ENCODE measurements at regions not wholly inside any gene's neighbourhood (a gene's known extent, or its start where the extent isn't known, plus 50 kb on each side); places are given as distances from the start of the nearest gene placed in this dataset.
"Not testable (repeated sequence)": the region's sequence is repeated elsewhere in the genome, so short reads cannot be mapped to it uniquely, and the experiment has no call there.

GRCh38 chr6:85347812-85348211 lies 102.1 kb upstream of the NT5E start:
- no peak for DNase-seq
- Histone ChIP-seq H3K27me3 (no peaks in the 10 kb centered on the region), H3K27ac (no peak overlapping the region), H3K4me3 (no peak overlapping the region), H3K9me3 (no peaks in the 10 kb centered on the region), H3K4me1 (no peaks in the 10 kb centered on the region), H3K36me3 (no peaks in the 10 kb centered on the region)
- intact Hi-C loops (cut with DNase I) = no loop called here
- TF ChIP-seq POLR2A (IDR thresholded peaks at IDR 0.05) (no peak), POLR2AphosphoS5 (IDR thresholded peaks at IDR 0.05) (no peak), EP300 (IDR thresholded peaks at IDR 0.05) (no peak)
- TF ChIP-seq, protein P1, sequence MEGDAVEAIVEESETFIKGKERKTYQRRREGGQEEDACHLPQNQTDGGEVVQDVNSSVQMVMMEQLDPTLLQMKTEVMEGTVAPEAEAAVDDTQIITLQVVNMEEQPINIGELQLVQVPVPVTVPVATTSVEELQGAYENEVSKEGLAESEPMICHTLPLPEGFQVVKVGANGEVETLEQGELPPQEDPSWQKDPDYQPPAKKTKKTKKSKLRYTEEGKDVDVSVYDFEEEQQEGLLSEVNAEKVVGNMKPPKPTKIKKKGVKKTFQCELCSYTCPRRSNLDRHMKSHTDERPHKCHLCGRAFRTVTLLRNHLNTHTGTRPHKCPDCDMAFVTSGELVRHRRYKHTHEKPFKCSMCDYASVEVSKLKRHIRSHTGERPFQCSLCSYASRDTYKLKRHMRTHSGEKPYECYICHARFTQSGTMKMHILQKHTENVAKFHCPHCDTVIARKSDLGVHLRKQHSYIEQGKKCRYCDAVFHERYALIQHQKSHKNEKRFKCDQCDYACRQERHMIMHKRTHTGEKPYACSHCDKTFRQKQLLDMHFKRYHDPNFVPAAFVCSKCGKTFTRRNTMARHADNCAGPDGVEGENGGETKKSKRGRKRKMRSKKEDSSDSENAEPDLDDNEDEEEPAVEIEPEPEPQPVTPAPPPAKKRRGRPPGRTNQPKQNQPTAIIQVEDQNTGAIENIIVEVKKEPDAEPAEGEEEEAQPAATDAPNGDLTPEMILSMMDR (IDR thresholded peaks at IDR 0.05) = no peak
- WGBS, 2 donors = 45 to 68% methylated on average over 1 of the region's 1 CpG

DNA sequence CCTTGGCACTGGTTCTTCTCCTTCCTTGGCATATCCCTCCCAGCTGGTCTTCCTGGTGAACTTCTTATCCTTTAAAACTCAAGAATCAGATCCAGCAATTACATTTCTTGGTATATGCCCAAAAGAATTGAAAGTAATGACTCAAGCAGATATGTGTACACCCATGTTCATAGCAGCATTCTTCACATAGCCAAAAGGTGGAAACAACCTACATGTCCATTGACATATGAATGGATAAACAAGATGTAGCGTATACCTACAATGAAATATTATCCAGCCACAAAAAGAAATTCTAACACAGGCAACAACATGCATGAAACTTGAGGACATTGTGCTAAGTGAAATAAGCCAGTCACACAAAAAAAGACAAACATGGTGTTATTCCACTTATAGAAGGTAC lies 103.7 kb upstream of the NT5E start:
- 94 to 95% methylated on average over 1 of the region's 1 CpG for WGBS, 2 donors
- TF ChIP-seq, protein P1 (IDR thresholded peaks at IDR 0.05) = no peak
- TF ChIP-seq POLR2AphosphoS5 (IDR thresholded peaks at IDR 0.05) (no peak), POLR2A (IDR thresholded peaks at IDR 0.05) (no peak), EP300 (IDR thresholded peaks at IDR 0.05) (no peak)

GRCh38 chr6:85344996-85345395 lies 104.9 kb upstream of the NT5E start:
- TF ChIP-seq EP300 (IDR thresholded peaks at IDR 0.05) = no peak
- intact Hi-C loops (cut with DNase I) = no loop called here
- no peaks in the 10 kb centered on the region for H3K4me1 ChIP-seq
- H3K27ac ChIP-seq = no peak overlapping the region
- H3K27me3 ChIP-seq = no peaks in the 10 kb centered on the region
- WGBS, 2 donors = 26 to 48% methylated on average over 1 of the region's 1 CpG
- no peak overlapping the region for H3K4me3 ChIP-seq
- no peaks in the 10 kb centered on the region for H3K36me3 ChIP-seq
- H3K9me3 ChIP-seq = no peaks in the 10 kb centered on the region
- DNase-seq = no peak

More for the DNA sequence above, 103.7 kb upstream of the NT5E start:
- Histone ChIP-seq H3K9me3 (no peaks in the 10 kb centered on the region), H3K36me3 (no peaks in the 10 kb centered on the region), H3K4me3 (no peak overlapping the region), H3K4me1 (no peaks in the 10 kb centered on the region), H3K27ac (no peak overlapping the region), H3K27me3 (no peaks in the 10 kb centered on the region)
- intact Hi-C loops (cut with DNase I) = no loop called here
- no peak for DNase-seq

DNA sequence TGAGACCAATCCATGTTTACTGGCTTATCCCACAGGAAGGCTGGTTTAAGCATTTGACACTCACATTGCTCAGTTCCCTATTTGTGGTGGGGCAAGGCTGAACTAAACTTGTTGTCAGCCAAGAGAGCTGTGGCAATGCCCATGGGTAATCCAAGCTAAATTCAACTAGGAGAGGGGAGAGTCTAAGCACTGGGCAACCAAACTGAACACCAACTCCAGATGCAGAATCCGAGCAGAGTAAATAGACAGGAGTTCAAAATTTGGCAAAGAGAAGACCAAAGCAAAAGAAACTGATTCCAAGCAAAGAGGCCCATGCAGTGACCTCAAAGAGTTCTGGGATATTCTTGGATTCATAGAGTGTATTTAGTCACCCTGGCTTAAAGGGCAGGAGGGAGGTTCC lies 106.5 kb upstream of the NT5E start:
- no peak for TF ChIP-seq EP300 (IDR thresholded peaks at IDR 0.05)
- TF ChIP-seq, protein P1 (IDR thresholded peaks at IDR 0.05) = no peak
- no peak for TF ChIP-seq POLR2AphosphoS5 (IDR thresholded peaks at IDR 0.05)
- TF ChIP-seq POLR2A (IDR thresholded peaks at IDR 0.05) = no peak
- Histone ChIP-seq H3K36me3 (no peaks in the 10 kb centered on the region), H3K4me3 (no peak overlapping the region), H3K4me1 (no peaks in the 10 kb centered on the region), H3K27ac (no peak overlapping the region), H3K27me3 (no peaks in the 10 kb centered on the region), H3K9me3 (no peaks in the 10 kb centered on the region)
- DNase-seq = no peak
- intact Hi-C loops (cut with DNase I) = no loop called here
- WGBS, 2 donors = 71 to 86% methylated on average over 1 of the region's 1 CpG

GRCh38 chr6:85329196-85329595 lies 120.7 kb upstream of the NT5E start:
- Histone ChIP-seq H3K4me1 (no peaks in the 10 kb centered on the region), H3K27ac (no peak overlapping the region), H3K27me3 (no peaks in the 10 kb centered on the region), H3K9me3 (no peaks in the 10 kb centered on the region), H3K4me3 (no peak overlapping the region), H3K36me3 (no peaks in the 10 kb centered on the region)
- TF ChIP-seq POLR2AphosphoS5 (IDR thresholded peaks at IDR 0.05) = no peak
- TF ChIP-seq, protein P1 (IDR thresholded peaks at IDR 0.05) = no peak
- no peak for TF ChIP-seq EP300 (IDR thresholded peaks at IDR 0.05)
- TF ChIP-seq POLR2A (IDR thresholded peaks at IDR 0.05) = no peak
- DNase-seq = no peak
- WGBS, 2 donors = 78 to 84% methylated on average over 4 of the region's 4 CpGs
- intact Hi-C loops (cut with DNase I) = loop anchor here (10.0 kb wide), 1 partner anchor 1444 kb away; no protein-coding TSS in a partner anchor

GRCh38 chr6:85325811-85326210 lies 124.1 kb upstream of the NT5E start:
- not testable (repeated sequence) for H3K9me3 ChIP-seq, DNase-seq, H3K27ac ChIP-seq, H3K27me3 ChIP-seq, H3K36me3 ChIP-seq, H3K4me3 ChIP-seq, H3K4me1 ChIP-seq
- intact Hi-C loops (cut with DNase I) = loop anchor here (10.0 kb wide), 1 partner anchor 1441 kb away; no protein-coding TSS in a partner anchor
- WGBS, 2 donors = 94% methylated on average over 31 of the region's 31 CpGs

Data from sigmoid colon (tissue), 6 donors.